ENCODE measurements at regions not wholly inside any gene's neighbourhood (a gene's known extent, or its start where the extent isn't known, plus 50 kb on each side); places are given as distances from the start of the nearest gene placed in this dataset.

GRCh38 chr3:176075491-176075890 is 1121.8 kb downstream of the TBL1XR1 start:
- DNase-seq (no peak), ATAC-seq (no peak)
- Histone ChIP-seq H3K4me3 (no peak overlapping the region), H3K4me1 (no peaks in the 10 kb centered on the region), H3K27ac (no peak overlapping the region), H3K36me3 (ENCODE audit: insufficient read depth in 1 of 2, low read depth in 1 of 2) (no peaks in the 10 kb centered on the region), H3K9me3 (no peaks in the 10 kb centered on the region), H3K27me3 (ENCODE audit: insufficient read depth in 3 of 3, low read length in 2 of 3) (no peaks in the 10 kb centered on the region)
- TF ChIP-seq CTCF (IDR thresholded peaks at IDR 0.05): no peak
- 24 to 57% (median 54%) methylated on average over 1 of the region's 1 CpG for WGBS, 3 donors
- intact Hi-C loops (cut with DNase I): no loop called here

- H3K9me3 ChIP-seq: no peaks in the 10 kb centered on the region
- no peak overlapping the region for H3K27ac ChIP-seq
- DNase-seq: no peak
- H3K4me3 ChIP-seq: no peak overlapping the region
- intact Hi-C loops (cut with DNase I): no loop called here
- no peaks in the 10 kb centered on the region for H3K36me3 ChIP-seq (ENCODE audit: insufficient read depth in 1 of 2, low read depth in 1 of 2)
- ATAC-seq: no peak
- TF ChIP-seq CTCF (IDR thresholded peaks at IDR 0.05): no peak
- H3K4me1 ChIP-seq: no peaks in the 10 kb centered on the region
- no peaks in the 10 kb centered on the region for H3K27me3 ChIP-seq (ENCODE audit: insufficient read depth in 3 of 3, low read length in 2 of 3)
Measured at GRCh38 chr3:176075046-176075445, 1122.2 kb downstream of the TBL1XR1 start.

- Histone ChIP-seq H3K4me1 (no peaks in the 10 kb centered on the region), H3K9me3 (no peaks in the 10 kb centered on the region), H3K4me3 (no peak overlapping the region), H3K27me3 (ENCODE audit: insufficient read depth in 3 of 3, low read length in 2 of 3) (no peaks in the 10 kb centered on the region), H3K36me3 (ENCODE audit: insufficient read depth in 1 of 2, low read depth in 1 of 2) (no peaks in the 10 kb centered on the region), H3K27ac (no peak overlapping the region)
- no peak for TF ChIP-seq CTCF (IDR thresholded peaks at IDR 0.05)
- no peak for ATAC-seq
- intact Hi-C loops (cut with DNase I): no loop called here
- DNase-seq: no peak
- WGBS, 3 donors: 62 to 69% (median 64%) methylated on average over 2 of the region's 2 CpGs
Measured at GRCh38 chr3:176074096-176074495, 1123.2 kb downstream of the TBL1XR1 start.

GRCh38 chr3:176071943-176072342 is 1125.3 kb downstream of the TBL1XR1 start:
- H3K27me3 ChIP-seq (ENCODE audit: insufficient read depth in 3 of 3, low read length in 2 of 3): no peaks in the 10 kb centered on the region
- WGBS, 3 donors: 66 to 91% (median 70%) methylated on average over 2 of the region's 2 CpGs
- H3K4me1 ChIP-seq: no peaks in the 10 kb centered on the region
- TF ChIP-seq CTCF (IDR thresholded peaks at IDR 0.05): no peak
- ATAC-seq (no peak), DNase-seq (no peak)
- intact Hi-C loops (cut with DNase I): no loop called here
- H3K27ac ChIP-seq: no peak overlapping the region
- H3K36me3 ChIP-seq (ENCODE audit: insufficient read depth in 1 of 2, low read depth in 1 of 2): no peaks in the 10 kb centered on the region
- H3K9me3 ChIP-seq: no peaks in the 10 kb centered on the region
- no peak overlapping the region for H3K4me3 ChIP-seq

- Histone ChIP-seq H3K4me1 (no peaks in the 10 kb centered on the region), H3K36me3 (ENCODE audit: insufficient read depth in 1 of 2, low read depth in 1 of 2) (no peaks in the 10 kb centered on the region), H3K9me3 (no peaks in the 10 kb centered on the region), H3K27me3 (ENCODE audit: insufficient read depth in 3 of 3, low read length in 2 of 3) (no peaks in the 10 kb centered on the region), H3K27ac (no peak overlapping the region), H3K4me3 (no peak overlapping the region)
- DNase-seq (no peak), ATAC-seq (no peak)
- no peak for TF ChIP-seq CTCF (IDR thresholded peaks at IDR 0.05)
- 79 to 93% (median 89%) methylated on average over 6 of the region's 6 CpGs for WGBS, 3 donors
- intact Hi-C loops (cut with DNase I): no loop called here
Measured at GRCh38 chr3:176068750-176069149, 1128.5 kb downstream of the TBL1XR1 start.

Data from psoas muscle (tissue), 7 donors.